Gastroesophageal sphincter (tissue), 4 donors: ENCODE measurements at regions not wholly inside any gene's neighbourhood (a gene's known extent, or its start where the extent isn't known, plus 50 kb on each side); places are given as distances from the start of the nearest gene placed in this dataset.

Source experiments
- ATAC-seq: fragments of 150-250 bp; one replicate; pipeline ENCODE4 v1.9.1; 2016; ENCODE audit warnings: mild to moderate bottlenecking, moderate library complexity
- H3K27ac ChIP-seq, 4 donors: fragments of 200-600 bp; sonication (generic) in 3 of 4; 1 replicate in 3 of 4; 2 replicates in 1 of 4; pipeline ENCODE4 v1.5.1; 2016 to 2019
- H3K27me3 ChIP-seq: fragments of 200-600 bp; sonication (generic); one replicate; pipeline ENCODE4 v1.5.1; 2019
- H3K36me3 ChIP-seq, 2 donors: fragments of 200-600 bp; sonication (generic); one replicate each; pipeline ENCODE4 v1.5.1; 2019; ENCODE audit warnings: control low read depth in 1 of 2
- H3K4me1 ChIP-seq, 3 donors: fragments of 200-600 bp; sonication (generic); 1 replicate in 2 of 3; 2 replicates in 1 of 3; pipeline ENCODE4 v1.5.1; 2016 to 2019; ENCODE audit warnings: control low read depth in 2 of 3
- H3K4me3 ChIP-seq, 2 donors: fragments of 200-600 bp; sonication (generic); one replicate each; pipeline ENCODE4 v1.5.1; 2019; ENCODE audit warnings: mild to moderate bottlenecking in 1 of 2, moderate library complexity in 1 of 2
- H3K9me3 ChIP-seq, 3 donors: fragments of 200-600 bp; sonication (generic); one replicate each; pipeline ENCODE4 v1.5.1; 2017 to 2019; ENCODE audit warnings: control low read depth in 2 of 3
- EP300 ChIP-seq: sonication (generic); formaldehyde crosslinking; IDR thresholded peaks from one replicate; pipeline ENCODE4 v1.6.1; 2017; ENCODE audit warnings: antibody characterized with exemption, mild to moderate bottlenecking
- POLR2A ChIP-seq, 2 donors: fragments of 450-650 bp; IDR thresholded peaks; one replicate each; pipeline ENCODE4 v1.6.1; 2017; ENCODE audit warnings: antibody characterized with exemption in 2 of 2, mild to moderate bottlenecking in 2 of 2, moderate library complexity in 1 of 2
- POLR2AphosphoS5 ChIP-seq: sonication (generic); formaldehyde crosslinking; IDR thresholded peaks from one replicate; pipeline ENCODE4 v1.6.1; 2017; ENCODE audit warnings: antibody characterized with exemption
- WGBS, 2 donors: methylation state at CpG; one replicate each; pipeline ENCODE4 v1.1.5; 2018; ENCODE audit warnings: low coverage in 1 of 2; 5-methylcytosine and 5-hydroxymethylcytosine counted together
- TF ChIP-seq, protein P1 (sequence below), 4 experiments: fragments of 200-600 bp in 2 of 4; fragments of 450-650 bp in 2 of 4; sonication (generic) in 1 of 4; IDR thresholded peaks; one replicate each; pipeline ENCODE4 v1.5.1; 2017 to 2019; ENCODE audit warnings: antibody characterized with exemption in 4 of 4, mild to moderate bottlenecking in 2 of 4, moderate library complexity in 2 of 4

DNA sequence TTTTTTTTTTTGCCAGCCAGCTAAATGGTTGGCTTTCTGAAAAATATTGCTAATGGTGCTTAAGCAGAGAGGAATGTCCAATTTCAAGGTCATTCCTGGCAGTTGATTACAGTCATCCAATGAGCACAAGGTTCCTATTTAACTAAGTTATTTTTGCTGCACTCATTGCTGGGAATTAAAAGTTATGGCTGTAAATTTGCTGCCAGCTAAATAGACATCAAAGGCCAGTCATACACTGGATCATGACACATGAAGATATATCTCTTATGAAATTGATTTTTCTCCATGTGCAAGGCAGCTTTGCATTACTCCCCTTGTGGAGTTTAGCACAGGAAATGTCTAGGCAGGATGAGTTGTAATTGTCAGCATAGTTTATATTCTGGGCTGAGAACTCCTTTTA lies 1898.4 kb upstream of the CELF4 start:
- Histone ChIP-seq H3K9me3 (no peaks in the 10 kb centered on the region), H3K4me1 (no peaks in the 10 kb centered on the region), H3K27ac (no peak overlapping the region), H3K4me3 (no peak overlapping the region), H3K36me3 (no peaks in the 10 kb centered on the region), H3K27me3 (no peaks in the 10 kb centered on the region)
- TF ChIP-seq, protein P1, sequence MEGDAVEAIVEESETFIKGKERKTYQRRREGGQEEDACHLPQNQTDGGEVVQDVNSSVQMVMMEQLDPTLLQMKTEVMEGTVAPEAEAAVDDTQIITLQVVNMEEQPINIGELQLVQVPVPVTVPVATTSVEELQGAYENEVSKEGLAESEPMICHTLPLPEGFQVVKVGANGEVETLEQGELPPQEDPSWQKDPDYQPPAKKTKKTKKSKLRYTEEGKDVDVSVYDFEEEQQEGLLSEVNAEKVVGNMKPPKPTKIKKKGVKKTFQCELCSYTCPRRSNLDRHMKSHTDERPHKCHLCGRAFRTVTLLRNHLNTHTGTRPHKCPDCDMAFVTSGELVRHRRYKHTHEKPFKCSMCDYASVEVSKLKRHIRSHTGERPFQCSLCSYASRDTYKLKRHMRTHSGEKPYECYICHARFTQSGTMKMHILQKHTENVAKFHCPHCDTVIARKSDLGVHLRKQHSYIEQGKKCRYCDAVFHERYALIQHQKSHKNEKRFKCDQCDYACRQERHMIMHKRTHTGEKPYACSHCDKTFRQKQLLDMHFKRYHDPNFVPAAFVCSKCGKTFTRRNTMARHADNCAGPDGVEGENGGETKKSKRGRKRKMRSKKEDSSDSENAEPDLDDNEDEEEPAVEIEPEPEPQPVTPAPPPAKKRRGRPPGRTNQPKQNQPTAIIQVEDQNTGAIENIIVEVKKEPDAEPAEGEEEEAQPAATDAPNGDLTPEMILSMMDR (IDR thresholded peaks at IDR 0.05) = no peak
- TF ChIP-seq POLR2AphosphoS5 (no peak), POLR2A (IDR thresholded peaks at IDR 0.05) (no peak), EP300 (no peak)
- ATAC-seq = no peak

DNA sequence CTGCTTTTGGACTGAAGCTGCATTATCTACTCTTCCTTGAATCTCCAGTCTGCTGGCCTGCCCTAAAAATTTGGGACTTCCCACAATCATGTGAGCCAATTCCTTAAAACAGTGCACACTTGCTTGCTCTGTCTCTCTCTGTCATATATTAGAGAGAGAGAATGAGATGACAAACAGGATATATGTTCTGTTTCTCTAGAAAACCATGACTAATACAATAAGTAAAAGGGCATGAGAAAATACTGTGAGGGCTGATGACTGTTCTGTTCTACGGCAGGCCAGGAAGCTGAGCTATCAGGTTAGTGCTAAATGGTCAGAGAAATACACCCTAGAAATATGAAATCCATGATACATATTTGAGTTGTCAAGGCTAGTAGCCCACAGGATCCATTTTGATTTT lies 1896.8 kb upstream of the CELF4 start:
- Histone ChIP-seq H3K9me3 (no peaks in the 10 kb centered on the region), H3K4me3 (no peak overlapping the region), H3K4me1 (no peaks in the 10 kb centered on the region), H3K27ac (no peak overlapping the region), H3K27me3 (no peaks in the 10 kb centered on the region), H3K36me3 (no peaks in the 10 kb centered on the region)
- no peak for TF ChIP-seq POLR2A (IDR thresholded peaks at IDR 0.05)
- TF ChIP-seq POLR2AphosphoS5 = no peak
- TF ChIP-seq, protein P1 (IDR thresholded peaks at IDR 0.05) = no peak
- ATAC-seq = no peak
- 64 to 91% methylated on average over 1 of the region's 1 CpG for WGBS, 2 donors

DNA sequence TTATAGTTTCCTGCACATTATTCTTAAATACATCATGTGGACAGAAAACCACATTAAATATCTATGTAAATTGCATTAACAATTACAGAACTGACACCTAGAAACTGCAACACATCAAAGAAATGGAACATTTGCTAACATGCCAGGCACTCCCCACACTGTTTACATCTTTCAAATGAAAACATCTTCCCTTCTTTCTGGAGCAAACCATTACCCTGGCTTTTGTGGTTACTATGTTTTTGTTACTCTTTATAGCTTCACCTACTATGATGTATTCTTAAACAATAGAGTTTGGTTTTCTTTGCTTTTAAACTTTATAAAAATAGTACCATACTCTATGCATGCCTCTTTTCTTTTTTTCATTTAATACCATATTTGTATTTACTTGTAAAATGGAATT lies 1894.5 kb upstream of the CELF4 start:
- Histone ChIP-seq H3K4me3 (no peak overlapping the region), H3K4me1 (no peaks in the 10 kb centered on the region), H3K27me3 (no peaks in the 10 kb centered on the region), H3K36me3 (no peaks in the 10 kb centered on the region), H3K9me3 (no peaks in the 10 kb centered on the region), H3K27ac (no peak overlapping the region)
- ATAC-seq = no peak
- TF ChIP-seq POLR2A (IDR thresholded peaks at IDR 0.05) (no peak), POLR2AphosphoS5 (no peak)
- TF ChIP-seq, protein P1 (IDR thresholded peaks at IDR 0.05) = no peak

GRCh38 chr18:39455285-39455684 lies 1889.7 kb upstream of the CELF4 start:
- no peak for ATAC-seq
- Histone ChIP-seq H3K27me3 (no peaks in the 10 kb centered on the region), H3K27ac (no peak overlapping the region), H3K9me3 (no peaks in the 10 kb centered on the region), H3K36me3 (no peaks in the 10 kb centered on the region), H3K4me1 (peaks cover 0 to 18% (median 2%) of the 10 kb centered on the region in 3 donors), H3K4me3 (no peak overlapping the region)
- TF ChIP-seq POLR2AphosphoS5 (no peak), EP300 (no peak), POLR2A (IDR thresholded peaks at IDR 0.05) (no peak)
- TF ChIP-seq, protein P1 (IDR thresholded peaks at IDR 0.05) = no peak

DNA sequence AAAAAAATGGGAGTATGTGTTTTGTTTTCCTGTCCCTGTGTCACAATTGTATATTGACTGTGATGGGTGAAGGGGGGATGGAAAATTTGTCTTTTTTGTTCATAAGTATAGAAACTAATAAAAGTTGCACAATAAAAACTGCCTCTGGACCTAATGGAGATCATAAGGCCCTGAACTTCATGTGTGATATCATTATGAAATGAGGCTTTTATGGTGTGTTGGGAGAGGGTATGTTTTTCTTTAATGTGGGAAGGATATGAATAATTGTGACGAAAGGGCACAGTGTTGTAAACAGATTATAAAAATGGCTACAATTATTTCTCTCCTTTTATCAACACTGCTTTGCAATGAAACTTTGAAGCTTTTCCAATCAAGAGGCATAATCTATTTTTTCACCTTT lies 1889.3 kb upstream of the CELF4 start:
- Histone ChIP-seq H3K27ac (no peak overlapping the region), H3K27me3 (no peaks in the 10 kb centered on the region), H3K4me3 (no peak overlapping the region), H3K4me1 (peaks cover 0 to 18% (median 2%) of the 10 kb centered on the region in 3 donors), H3K36me3 (no peaks in the 10 kb centered on the region), H3K9me3 (no peaks in the 10 kb centered on the region)
- no peak for ATAC-seq
- WGBS, 2 donors = 67 to 79% methylated on average over 1 of the region's 1 CpG
- TF ChIP-seq, protein P1 (IDR thresholded peaks at IDR 0.05) = no peak
- TF ChIP-seq POLR2A (IDR thresholded peaks at IDR 0.05) = no peak
- TF ChIP-seq POLR2AphosphoS5 = no peak
